Cardiac muscle cell (in vitro differentiated cells and primary cell): ENCODE measurements at regions not wholly inside any gene's neighbourhood (a gene's known extent, or its start where the extent isn't known, plus 50 kb on each side); places are given as distances from the start of the nearest gene placed in this dataset.

Source experiments
- DNase-seq, 2 donors: peaks; one replicate each; pipeline versions ENCODE4 v3.0.0 to v3.0.0-alpha.2; 2010 to 2017; ENCODE audit warnings: low read depth in 1 of 2, low spot score in 1 of 2
- H3K27ac ChIP-seq: fragments of 200-600 bp; sonication (generic); 2 replicates; pipeline ENCODE4 v1.5.1; 2016
- H3K27me3 ChIP-seq: fragments of 200-600 bp; sonication (generic); 2 replicates; pipeline ENCODE4 v1.6.0; 2016; ENCODE audit warnings: control low read depth
- H3K36me3 ChIP-seq: fragments of 200-600 bp; sonication (generic); 2 replicates; pipeline ENCODE4 v1.5.1; 2016; ENCODE audit warnings: control low read depth
- H3K4me1 ChIP-seq: fragments of 200-600 bp; sonication (generic); 2 replicates; pipeline ENCODE4 v1.8.1; 2017; ENCODE audit warnings: low read depth, mild to moderate bottlenecking, mixed run types
- H3K4me3 ChIP-seq: fragments of 200-600 bp; sonication (generic); 2 replicates; pipeline ENCODE4 v1.5.1; 2016; ENCODE audit warnings: mild to moderate bottlenecking
- H3K9me3 ChIP-seq: fragments of 200-600 bp; sonication (generic); 2 replicates; pipeline ENCODE4 v1.5.1; 2017; ENCODE audit warnings: low read depth, mild to moderate bottlenecking, control low read depth
- CTCF ChIP-seq: IDR thresholded peaks from 2 replicates; pipeline ENCODE4 v1.5.1; 2012; ENCODE audit warnings: low read depth, mild to moderate bottlenecking, low read length

- no peak overlapping the region for H3K4me3 ChIP-seq
- H3K9me3 ChIP-seq: no peaks in the 10 kb centered on the region
- H3K27ac ChIP-seq: no peak overlapping the region
- DNase-seq: no peak
- no peak for TF ChIP-seq CTCF
- H3K27me3 ChIP-seq: no peaks in the 10 kb centered on the region
- H3K4me1 ChIP-seq: no peaks in the 10 kb centered on the region
- H3K36me3 ChIP-seq: no peaks in the 10 kb centered on the region
Measured at GRCh38 chr4:111027526-111027925, 404.6 kb upstream of the PITX2 start.

- no peaks in the 10 kb centered on the region for H3K4me1 ChIP-seq
- no peak for DNase-seq
- no peaks in the 10 kb centered on the region for H3K9me3 ChIP-seq
- H3K36me3 ChIP-seq: no peaks in the 10 kb centered on the region
- H3K27ac ChIP-seq: no peak overlapping the region
- H3K27me3 ChIP-seq: no peaks in the 10 kb centered on the region
- no peak overlapping the region for H3K4me3 ChIP-seq
- no peak for TF ChIP-seq CTCF
Measured at GRCh38 chr4:111028795-111029194, 405.9 kb upstream of the PITX2 start.

- DNase-seq: no peak
- no peak for TF ChIP-seq CTCF
- H3K27ac ChIP-seq: no peak overlapping the region
- H3K4me3 ChIP-seq: no peak overlapping the region
- H3K36me3 ChIP-seq: no peaks in the 10 kb centered on the region
- H3K9me3 ChIP-seq: no peaks in the 10 kb centered on the region
- H3K27me3 ChIP-seq: no peaks in the 10 kb centered on the region
- H3K4me1 ChIP-seq: no peaks in the 10 kb centered on the region
Measured at GRCh38 chr4:111031001-111031579, 408.2 kb upstream of the PITX2 start.

GRCh38 chr4:111031596-111031995, 408.7 kb upstream of the PITX2 start:
- Histone ChIP-seq H3K27me3 (no peaks in the 10 kb centered on the region), H3K27ac (no peak overlapping the region), H3K9me3 (no peaks in the 10 kb centered on the region), H3K36me3 (no peaks in the 10 kb centered on the region), H3K4me1 (no peaks in the 10 kb centered on the region), H3K4me3 (no peak overlapping the region)
- DNase-seq: no peak
- TF ChIP-seq CTCF: no peak

GRCh38 chr4:111037591-111038360, 414.9 kb upstream of the PITX2 start:
- no peak overlapping the region for H3K4me3 ChIP-seq
- H3K27ac ChIP-seq: no peak overlapping the region
- no peak for DNase-seq
- no peaks in the 10 kb centered on the region for H3K9me3 ChIP-seq
- no peaks in the 10 kb centered on the region for H3K27me3 ChIP-seq
- TF ChIP-seq CTCF: no peak
- peaks cover 6% of the 10 kb centered on the region for H3K4me1 ChIP-seq
- H3K36me3 ChIP-seq: no peaks in the 10 kb centered on the region
